Retinal pigment epithelial cell (primary cell): ENCODE measurements at regions not wholly inside any gene's neighbourhood (a gene's known extent, or its start where the extent isn't known, plus 50 kb on each side); places are given as distances from the start of the nearest gene placed in this dataset.

Source experiments
- DNase-seq: peaks from one replicate; pipeline ENCODE4 v3.0.0-alpha.2; 2010; ENCODE audit warnings: low read depth
- H3K4me3 ChIP-seq: 2 replicates; pipeline ENCODE4 v1.5.1; 2011; ENCODE audit warnings: mild to moderate bottlenecking, low read length, control low read depth, moderate library complexity
- TF ChIP-seq, protein P1 (sequence below): conservative IDR thresholded peaks from 2 replicates; pipeline ENCODE4 v1.5.1; 2011; ENCODE audit warnings: low read depth, low read length, control low read depth, inconsistent platforms

DNA sequence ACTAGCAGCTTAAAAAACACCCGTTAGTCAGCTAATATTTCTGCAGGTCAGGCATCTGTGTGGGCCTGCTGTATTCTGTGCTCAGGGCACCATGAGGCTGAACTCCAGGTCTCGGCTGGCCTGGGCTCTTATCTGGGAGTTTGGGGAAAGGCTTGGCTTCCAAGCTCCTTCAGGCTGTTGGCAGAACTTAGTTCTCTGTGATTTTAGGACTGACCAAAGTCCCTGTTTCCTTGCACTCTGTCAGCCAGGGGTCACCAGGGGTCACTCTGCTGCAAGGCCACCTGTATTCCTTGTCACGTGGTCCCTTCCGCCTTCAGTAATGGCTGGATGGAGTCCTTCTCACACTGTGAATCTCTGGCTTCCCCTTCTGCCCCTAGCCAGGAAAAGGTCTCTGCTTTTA lies 586.4 kb downstream of the AACS start:
- TF ChIP-seq, protein P1, sequence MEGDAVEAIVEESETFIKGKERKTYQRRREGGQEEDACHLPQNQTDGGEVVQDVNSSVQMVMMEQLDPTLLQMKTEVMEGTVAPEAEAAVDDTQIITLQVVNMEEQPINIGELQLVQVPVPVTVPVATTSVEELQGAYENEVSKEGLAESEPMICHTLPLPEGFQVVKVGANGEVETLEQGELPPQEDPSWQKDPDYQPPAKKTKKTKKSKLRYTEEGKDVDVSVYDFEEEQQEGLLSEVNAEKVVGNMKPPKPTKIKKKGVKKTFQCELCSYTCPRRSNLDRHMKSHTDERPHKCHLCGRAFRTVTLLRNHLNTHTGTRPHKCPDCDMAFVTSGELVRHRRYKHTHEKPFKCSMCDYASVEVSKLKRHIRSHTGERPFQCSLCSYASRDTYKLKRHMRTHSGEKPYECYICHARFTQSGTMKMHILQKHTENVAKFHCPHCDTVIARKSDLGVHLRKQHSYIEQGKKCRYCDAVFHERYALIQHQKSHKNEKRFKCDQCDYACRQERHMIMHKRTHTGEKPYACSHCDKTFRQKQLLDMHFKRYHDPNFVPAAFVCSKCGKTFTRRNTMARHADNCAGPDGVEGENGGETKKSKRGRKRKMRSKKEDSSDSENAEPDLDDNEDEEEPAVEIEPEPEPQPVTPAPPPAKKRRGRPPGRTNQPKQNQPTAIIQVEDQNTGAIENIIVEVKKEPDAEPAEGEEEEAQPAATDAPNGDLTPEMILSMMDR: no peak
- no peak overlapping the region for H3K4me3 ChIP-seq
- no peak for DNase-seq

DNA sequence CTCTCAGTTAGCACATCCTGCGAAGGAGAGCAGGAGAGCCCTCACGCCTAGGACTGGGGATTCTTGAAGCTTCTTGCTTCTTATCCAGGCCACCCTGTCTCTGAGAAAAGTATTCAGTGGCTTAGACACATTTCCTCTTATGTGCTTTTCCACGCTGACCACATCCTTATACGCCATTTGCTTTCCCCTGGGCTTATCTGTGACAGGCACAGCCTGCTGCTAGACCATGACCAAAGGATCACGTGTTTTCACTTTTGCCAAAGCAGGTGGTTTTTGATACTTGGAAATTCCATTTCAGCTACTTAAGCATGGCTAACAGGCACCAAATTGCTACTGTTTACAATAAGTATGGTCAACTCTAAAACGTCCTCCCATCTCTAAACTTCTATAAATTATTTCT lies 587.4 kb downstream of the AACS start:
- H3K4me3 ChIP-seq: no peak overlapping the region
- TF ChIP-seq, protein P1: no peak
- no peak for DNase-seq

DNA sequence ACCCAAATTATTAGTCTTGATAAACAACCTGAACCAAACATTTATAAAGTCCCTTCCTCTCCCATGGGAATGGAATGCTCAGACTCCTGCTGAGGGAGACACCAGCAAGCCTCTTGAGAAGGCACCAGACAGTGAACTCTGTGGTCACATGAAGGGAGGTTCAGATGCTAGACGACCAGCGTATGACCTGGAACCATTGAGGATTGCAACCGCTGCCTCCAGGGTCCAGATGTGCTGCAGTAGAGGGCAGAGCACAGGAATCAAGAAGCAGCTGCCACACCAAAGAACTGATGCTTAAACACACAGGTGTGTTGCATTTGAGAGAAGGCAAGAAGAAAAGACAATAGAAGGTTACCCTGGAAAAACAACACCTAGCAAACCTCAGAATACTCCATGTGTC lies 592.4 kb downstream of the AACS start:
- TF ChIP-seq, protein P1: no peak
- no peak overlapping the region for H3K4me3 ChIP-seq
- no peak for DNase-seq

DNA sequence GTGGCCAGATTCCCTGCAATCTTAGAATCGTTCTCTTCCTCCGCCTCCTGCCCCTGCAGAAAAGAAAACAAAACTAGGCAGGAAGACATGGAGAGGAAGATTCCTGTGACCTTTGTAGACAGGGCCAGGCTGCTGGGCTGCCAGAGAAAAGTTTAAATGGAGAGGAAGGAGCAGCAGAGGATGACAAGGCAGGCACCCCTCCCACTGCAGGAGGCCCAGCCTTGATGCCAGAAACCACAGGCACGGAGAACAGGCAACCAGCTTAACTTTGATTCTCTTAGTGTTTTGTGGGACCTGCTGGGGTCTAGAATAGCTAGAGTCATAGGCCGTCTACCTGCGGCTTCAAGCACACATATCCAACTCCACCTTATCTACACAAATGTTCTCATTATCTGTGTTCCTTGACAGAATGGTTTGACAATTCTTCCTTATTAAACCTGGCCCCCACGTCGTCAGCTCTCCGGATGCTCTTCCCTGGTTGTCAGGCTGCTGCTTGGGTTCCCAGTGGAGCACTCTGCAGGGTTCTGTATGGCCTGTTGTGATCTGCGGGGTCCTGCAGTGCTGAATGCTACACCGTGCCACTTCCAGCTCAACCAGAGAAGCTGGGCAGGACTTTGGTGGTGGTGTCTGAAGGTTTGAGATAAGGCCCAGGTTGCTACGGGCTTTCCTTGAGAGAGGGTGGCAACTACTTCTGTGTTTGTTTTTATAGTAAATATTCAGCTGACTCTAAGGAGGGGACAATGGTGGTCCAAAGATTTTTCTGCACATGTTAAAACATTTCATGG lies 609.5 kb downstream of the AACS start:
- TF ChIP-seq, protein P1: no peak
- no peak for DNase-seq
- H3K4me3 ChIP-seq: no peak overlapping the region

DNA sequence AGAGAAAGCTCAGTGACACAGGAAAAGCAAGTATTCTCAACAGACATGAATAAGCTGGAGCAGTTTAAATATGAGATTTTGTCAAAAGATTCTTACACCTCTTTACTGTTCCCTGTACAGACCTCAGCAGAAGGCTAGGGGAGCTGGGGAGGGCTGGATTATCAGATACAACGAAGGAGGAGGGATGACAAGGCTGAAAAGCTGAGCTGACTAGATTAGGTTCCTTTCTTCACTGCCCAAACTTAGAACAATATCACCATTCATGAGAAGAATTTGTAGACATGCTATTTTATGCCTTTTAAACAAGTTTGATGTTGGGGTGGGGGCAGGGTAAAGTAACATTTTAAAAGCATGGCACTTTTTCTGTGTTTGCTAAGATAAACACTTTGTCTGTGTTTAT lies 611.1 kb downstream of the AACS start:
- no peak overlapping the region for H3K4me3 ChIP-seq
- TF ChIP-seq, protein P1: no peak
- DNase-seq: no peak

DNA sequence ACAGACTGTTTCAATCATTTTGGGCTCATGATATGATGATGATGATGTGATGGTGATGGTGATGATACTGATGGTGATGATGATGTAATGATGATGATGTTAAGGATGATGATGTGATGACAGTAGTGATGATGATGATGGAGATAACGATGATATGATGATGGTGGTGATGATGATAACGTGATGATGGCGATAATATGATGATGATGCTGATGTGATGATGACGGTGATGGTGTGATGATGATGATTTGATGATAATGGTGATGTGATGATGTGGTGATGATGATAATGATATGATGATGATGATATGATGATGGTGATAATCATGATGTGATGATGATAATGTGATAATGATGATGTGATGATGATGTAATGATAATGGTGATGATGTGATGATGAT lies 612.6 kb downstream of the AACS start:
- TF ChIP-seq, protein P1: no peak
- no peak for DNase-seq
- H3K4me3 ChIP-seq: no peak overlapping the region

DNA sequence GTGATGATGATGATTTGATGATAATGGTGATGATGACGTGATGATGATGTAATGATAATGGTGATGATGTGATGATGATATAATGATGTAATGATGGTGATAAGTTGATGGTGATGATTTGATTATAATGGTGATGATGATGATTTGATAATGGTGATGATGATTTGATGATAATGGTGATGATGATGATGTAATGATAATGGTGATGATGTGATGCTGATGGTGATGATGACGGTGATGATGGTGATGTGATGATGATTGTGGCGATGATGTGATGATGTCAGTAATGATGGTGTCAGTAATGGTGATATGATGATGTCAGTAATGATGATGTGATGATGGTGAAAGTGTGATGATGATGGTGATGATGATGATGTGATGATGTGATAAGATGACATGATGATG lies 613.4 kb downstream of the AACS start:
- no peak for DNase-seq
- H3K4me3 ChIP-seq: no peak overlapping the region
- TF ChIP-seq, protein P1: no peak
